Peyer's patch (tissue), 4 donors: ENCODE measurements at regions not wholly inside any gene's neighbourhood (a gene's known extent, or its start where the extent isn't known, plus 50 kb on each side); places are given as distances from the start of the nearest gene placed in this dataset.
"Not testable (repeated sequence)": the region's sequence is repeated elsewhere in the genome, so short reads cannot be mapped to it uniquely, and the experiment has no call there.

ENCODE experiments used
- DNase-seq, 3 donors: peaks; one replicate each; pipeline ENCODE4 v3.0.0-alpha.2; 2017 to 2019
- H3K27ac ChIP-seq, 4 donors: fragments of 200-600 bp; sonication (generic); one replicate each; pipeline ENCODE4 v1.5.1; 2016 to 2019
- H3K27me3 ChIP-seq, 2 donors: fragments of 200-600 bp; sonication (generic); one replicate each; pipeline ENCODE4 v1.5.1; 2019
- H3K36me3 ChIP-seq, 3 donors: fragments of 200-600 bp; sonication (generic); one replicate each; pipeline ENCODE4 v1.5.1; 2016 to 2019
- H3K4me1 ChIP-seq, 4 donors: fragments of 200-600 bp; sonication (generic); one replicate each; pipeline ENCODE4 v1.5.1; 2016 to 2019
- H3K4me3 ChIP-seq, 4 donors: fragments of 200-600 bp; sonication (generic); 1 replicate in 3 of 4; 2 replicates in 1 of 4; pipeline ENCODE4 v1.5.1; 2016 to 2019; ENCODE audit warnings: mild to moderate bottlenecking in 1 of 4
- H3K9me3 ChIP-seq, 4 donors: fragments of 200-600 bp; sonication (generic); one replicate each; pipeline ENCODE4 v1.5.1; 2016 to 2019; ENCODE audit warnings: mild to moderate bottlenecking in 1 of 4
- CTCF ChIP-seq, 6 experiments: fragments of 450-650 bp in 4 of 6; fragments of 200-600 bp in 2 of 6; sonication (generic) in 1 of 6; IDR thresholded peaks; one replicate each; pipeline ENCODE4 v1.5.1; 2017 to 2019; ENCODE audit warnings: antibody characterized with exemption in 6 of 6, mild to moderate bottlenecking in 3 of 6, moderate library complexity in 1 of 6
- POLR2A ChIP-seq, 2 donors: fragments of 450-650 bp; IDR thresholded peaks; one replicate each; pipeline ENCODE4 v1.5.1; 2017; ENCODE audit warnings: antibody characterized with exemption in 2 of 2, mild to moderate bottlenecking in 2 of 2, moderate library complexity in 2 of 2

- TF ChIP-seq POLR2A (IDR thresholded peaks at IDR 0.05) (no peak), CTCF (IDR thresholded peaks at IDR 0.05) (no peak)
- Histone ChIP-seq H3K4me3 (no peak overlapping the region), H3K4me1 (no peaks in the 10 kb centered on the region)
Observed at GRCh38 chr7:91468256-91468655, 204.0 kb downstream of the FZD1 start.

DNA sequence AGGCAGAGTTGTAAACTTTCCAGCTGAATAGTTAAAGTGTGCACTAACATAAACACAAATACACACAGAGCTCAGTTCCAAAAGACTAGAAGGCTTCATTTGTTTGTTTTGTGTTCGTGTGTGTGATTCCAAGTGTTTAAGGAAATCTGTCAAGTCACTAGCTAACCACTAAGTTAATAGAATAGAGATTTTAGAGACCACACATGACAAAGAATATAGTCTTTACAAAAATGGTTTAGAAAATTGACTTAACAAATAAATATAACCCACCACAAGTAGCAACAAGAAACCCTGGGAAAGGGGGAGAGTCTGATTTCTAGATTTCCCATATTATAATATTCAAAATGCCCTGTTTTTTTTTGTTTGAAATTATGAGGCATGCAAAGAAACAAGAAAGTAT lies 209.4 kb downstream of the FZD1 start:
- DNase-seq = no peak

More at GRCh38 chr7:91468256-91468655, 204.0 kb downstream of the FZD1 start:
- Histone ChIP-seq H3K36me3 (no peaks in the 10 kb centered on the region), H3K27me3 (no peaks in the 10 kb centered on the region), H3K27ac (no peak overlapping the region), H3K9me3 (no peaks in the 10 kb centered on the region)
- no peak for DNase-seq

DNA sequence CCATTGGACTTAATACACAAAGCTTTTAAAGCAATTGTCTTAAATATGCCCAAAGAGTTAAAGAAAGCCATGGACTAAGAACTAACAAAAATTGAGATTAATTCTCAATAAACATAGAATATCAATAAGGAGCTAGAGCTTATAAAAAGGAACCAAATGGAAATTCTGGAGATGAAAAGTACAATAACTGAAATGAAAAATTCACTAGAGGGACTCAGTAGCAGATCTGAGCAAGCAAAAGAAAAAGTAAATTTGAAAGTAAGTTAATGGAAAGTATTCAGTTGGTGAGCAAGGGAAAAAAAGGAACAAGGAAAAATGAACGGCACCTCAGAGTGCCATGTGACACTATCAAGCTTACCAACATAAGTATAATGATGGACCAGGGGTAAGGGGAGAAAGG lies 209.8 kb downstream of the FZD1 start:
- no peak overlapping the region for H3K4me3 ChIP-seq
- TF ChIP-seq POLR2A (IDR thresholded peaks at IDR 0.05) (no peak), CTCF (IDR thresholded peaks at IDR 0.05) (no peak)
- no peaks in the 10 kb centered on the region for H3K9me3 ChIP-seq
- H3K36me3 ChIP-seq = no peaks in the 10 kb centered on the region
- DNase-seq = no peak
- H3K27ac ChIP-seq = no peak overlapping the region
- no peaks in the 10 kb centered on the region for H3K27me3 ChIP-seq
- H3K4me1 ChIP-seq = no peaks in the 10 kb centered on the region

More for the DNA sequence above, 209.4 kb downstream of the FZD1 start:
- Histone ChIP-seq H3K27me3 (no peaks in the 10 kb centered on the region), H3K27ac (no peak overlapping the region), H3K4me1 (no peaks in the 10 kb centered on the region), H3K9me3 (no peaks in the 10 kb centered on the region), H3K4me3 (no peak overlapping the region), H3K36me3 (no peaks in the 10 kb centered on the region)
- TF ChIP-seq POLR2A (IDR thresholded peaks at IDR 0.05) (no peak), CTCF (IDR thresholded peaks at IDR 0.05) (no peak)

GRCh38 chr7:91480470-91480869 lies 216.2 kb downstream of the FZD1 start:
- H3K27ac ChIP-seq, H3K4me1 ChIP-seq, H3K9me3 ChIP-seq, DNase-seq, H3K36me3 ChIP-seq, H3K27me3 ChIP-seq, H3K4me3 ChIP-seq: not testable (repeated sequence)

GRCh38 chr7:91491868-91492267 lies 227.6 kb downstream of the FZD1 start:
- Histone ChIP-seq H3K4me1 (no peaks in the 10 kb centered on the region), H3K4me3 (no peak overlapping the region), H3K27ac (no peak overlapping the region), H3K27me3 (no peaks in the 10 kb centered on the region), H3K36me3 (no peaks in the 10 kb centered on the region), H3K9me3 (peaks cover 0 to 1% (median 0%) of the 10 kb centered on the region in 4 donors)
- no peak for DNase-seq
- TF ChIP-seq CTCF (IDR thresholded peaks at IDR 0.05) (no peak), POLR2A (IDR thresholded peaks at IDR 0.05) (no peak)

DNA sequence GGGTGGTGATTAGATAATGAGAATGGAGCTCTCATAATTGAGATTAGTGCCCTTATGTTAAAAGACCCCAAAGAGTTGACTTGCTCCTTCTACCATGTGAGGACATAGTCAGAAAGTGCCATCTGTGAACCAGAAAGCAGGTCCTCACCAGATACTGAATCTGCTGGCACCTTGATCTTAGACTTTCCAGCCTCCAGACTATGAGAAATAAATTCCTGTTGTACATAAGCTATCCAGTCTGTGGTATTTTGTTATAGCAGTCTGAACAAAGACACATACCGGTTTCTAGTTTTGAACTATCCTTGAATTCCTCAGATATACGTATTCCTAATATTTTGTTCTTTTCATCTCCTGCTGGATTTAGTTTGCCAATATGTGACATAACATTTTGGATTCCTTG lies 228.1 kb downstream of the FZD1 start:
- Histone ChIP-seq H3K27me3 (no peaks in the 10 kb centered on the region), H3K4me3 (no peak overlapping the region), H3K9me3 (peaks cover 0 to 4% (median 0%) of the 10 kb centered on the region in 4 donors), H3K4me1 (no peaks in the 10 kb centered on the region), H3K27ac (no peak overlapping the region), H3K36me3 (no peaks in the 10 kb centered on the region)
- TF ChIP-seq POLR2A (IDR thresholded peaks at IDR 0.05) = no peak
- TF ChIP-seq CTCF (IDR thresholded peaks at IDR 0.05) = no peak
- no peak for DNase-seq
